C4-2B (cell line): ENCODE measurements at regions not wholly inside any gene's neighbourhood (a gene's known extent, or its start where the extent isn't known, plus 50 kb on each side); places are given as distances from the start of the nearest gene placed in this dataset.

Experiments used
- CTCF ChIP-seq: fragments of 450-650 bp; conservative IDR thresholded peaks from 2 replicates; pipeline ENCODE4 v1.5.1; 2017; ENCODE audit warnings: mild to moderate bottlenecking
- ZFX ChIP-seq: fragments of 450-650 bp; IDR thresholded peaks from 2 replicates; pipeline ENCODE4 v1.6.1; 2017

- TF ChIP-seq CTCF (no peak), ZFX (no peak)
These were observed 89.6 kb upstream of the RXFP2 start for GRCh38 chr13:31649766-31650165.
